ENCODE measurements at regions not wholly inside any gene's neighbourhood (a gene's known extent, or its start where the extent isn't known, plus 50 kb on each side); places are given as distances from the start of the nearest gene placed in this dataset.

- no peaks in the 10 kb centered on the region for H3K36me3 Mint-ChIP-seq (ENCODE audit: low read depth)
- Histone ChIP-seq H3K36me3 (ENCODE audit: insufficient read depth) (no peaks in the 10 kb centered on the region), H3K79me2 (replicated peaks; ENCODE audit: insufficient read depth) (no peaks in the 10 kb centered on the region), H3K27ac (ENCODE audit: low read depth) (no peak overlapping the region), H3K4me3 (no peak overlapping the region), H3K4me1 (ENCODE audit: insufficient read depth) (peaks cover 11% of the 10 kb centered on the region; the same call in 1 of the 2 replicates), H4K20me1 (replicated peaks; ENCODE audit: insufficient read depth) (no peaks in the 10 kb centered on the region), H2AFZ (no peak overlapping the region), H3K27me3 (ENCODE audit: insufficient read depth) (no peaks in the 10 kb centered on the region), H3F3A (replicated peaks; ENCODE audit: low read depth) (no peaks in the 10 kb centered on the region), H3K4me2 (no peak overlapping the region), H3K9me2 (ENCODE audit: insufficient read depth) (no peaks in the 10 kb centered on the region)
- ATAC-seq (no peak), DNase-seq (ENCODE audit: low spot score) (no peak)
- H3K4me3 Mint-ChIP-seq = no peak overlapping the region
- no peaks in the 10 kb centered on the region for H3K27me3 Mint-ChIP-seq (ENCODE audit: insufficient read depth, low read depth, poor library complexity)
- H3K27ac Mint-ChIP-seq = no peak overlapping the region
- TF ChIP-seq CREB1 (CRISPR knock-in tag; IDR thresholded peaks at IDR 0.05; ENCODE audit: low read depth) = no peak
- TF ChIP-seq, protein P1, sequence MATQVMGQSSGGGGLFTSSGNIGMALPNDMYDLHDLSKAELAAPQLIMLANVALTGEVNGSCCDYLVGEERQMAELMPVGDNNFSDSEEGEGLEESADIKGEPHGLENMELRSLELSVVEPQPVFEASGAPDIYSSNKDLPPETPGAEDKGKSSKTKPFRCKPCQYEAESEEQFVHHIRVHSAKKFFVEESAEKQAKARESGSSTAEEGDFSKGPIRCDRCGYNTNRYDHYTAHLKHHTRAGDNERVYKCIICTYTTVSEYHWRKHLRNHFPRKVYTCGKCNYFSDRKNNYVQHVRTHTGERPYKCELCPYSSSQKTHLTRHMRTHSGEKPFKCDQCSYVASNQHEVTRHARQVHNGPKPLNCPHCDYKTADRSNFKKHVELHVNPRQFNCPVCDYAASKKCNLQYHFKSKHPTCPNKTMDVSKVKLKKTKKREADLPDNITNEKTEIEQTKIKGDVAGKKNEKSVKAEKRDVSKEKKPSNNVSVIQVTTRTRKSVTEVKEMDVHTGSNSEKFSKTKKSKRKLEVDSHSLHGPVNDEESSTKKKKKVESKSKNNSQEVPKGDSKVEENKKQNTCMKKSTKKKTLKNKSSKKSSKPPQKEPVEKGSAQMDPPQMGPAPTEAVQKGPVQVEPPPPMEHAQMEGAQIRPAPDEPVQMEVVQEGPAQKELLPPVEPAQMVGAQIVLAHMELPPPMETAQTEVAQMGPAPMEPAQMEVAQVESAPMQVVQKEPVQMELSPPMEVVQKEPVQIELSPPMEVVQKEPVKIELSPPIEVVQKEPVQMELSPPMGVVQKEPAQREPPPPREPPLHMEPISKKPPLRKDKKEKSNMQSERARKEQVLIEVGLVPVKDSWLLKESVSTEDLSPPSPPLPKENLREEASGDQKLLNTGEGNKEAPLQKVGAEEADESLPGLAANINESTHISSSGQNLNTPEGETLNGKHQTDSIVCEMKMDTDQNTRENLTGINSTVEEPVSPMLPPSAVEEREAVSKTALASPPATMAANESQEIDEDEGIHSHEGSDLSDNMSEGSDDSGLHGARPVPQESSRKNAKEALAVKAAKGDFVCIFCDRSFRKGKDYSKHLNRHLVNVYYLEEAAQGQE (IDR thresholded peaks at IDR 0.05; ENCODE audit: unreplicated experiment) = no peak
- TF ChIP-seq EZH2 (IDR thresholded peaks at IDR 0.05; ENCODE audit: low read depth, unreplicated experiment) = no peak
- TF ChIP-seq, protein P2, sequence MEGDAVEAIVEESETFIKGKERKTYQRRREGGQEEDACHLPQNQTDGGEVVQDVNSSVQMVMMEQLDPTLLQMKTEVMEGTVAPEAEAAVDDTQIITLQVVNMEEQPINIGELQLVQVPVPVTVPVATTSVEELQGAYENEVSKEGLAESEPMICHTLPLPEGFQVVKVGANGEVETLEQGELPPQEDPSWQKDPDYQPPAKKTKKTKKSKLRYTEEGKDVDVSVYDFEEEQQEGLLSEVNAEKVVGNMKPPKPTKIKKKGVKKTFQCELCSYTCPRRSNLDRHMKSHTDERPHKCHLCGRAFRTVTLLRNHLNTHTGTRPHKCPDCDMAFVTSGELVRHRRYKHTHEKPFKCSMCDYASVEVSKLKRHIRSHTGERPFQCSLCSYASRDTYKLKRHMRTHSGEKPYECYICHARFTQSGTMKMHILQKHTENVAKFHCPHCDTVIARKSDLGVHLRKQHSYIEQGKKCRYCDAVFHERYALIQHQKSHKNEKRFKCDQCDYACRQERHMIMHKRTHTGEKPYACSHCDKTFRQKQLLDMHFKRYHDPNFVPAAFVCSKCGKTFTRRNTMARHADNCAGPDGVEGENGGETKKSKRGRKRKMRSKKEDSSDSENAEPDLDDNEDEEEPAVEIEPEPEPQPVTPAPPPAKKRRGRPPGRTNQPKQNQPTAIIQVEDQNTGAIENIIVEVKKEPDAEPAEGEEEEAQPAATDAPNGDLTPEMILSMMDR (conservative IDR thresholded peaks at IDR 0.05; ENCODE audit: low read depth in 2 of 2) = no peak
- TF ChIP-seq, protein P3, sequence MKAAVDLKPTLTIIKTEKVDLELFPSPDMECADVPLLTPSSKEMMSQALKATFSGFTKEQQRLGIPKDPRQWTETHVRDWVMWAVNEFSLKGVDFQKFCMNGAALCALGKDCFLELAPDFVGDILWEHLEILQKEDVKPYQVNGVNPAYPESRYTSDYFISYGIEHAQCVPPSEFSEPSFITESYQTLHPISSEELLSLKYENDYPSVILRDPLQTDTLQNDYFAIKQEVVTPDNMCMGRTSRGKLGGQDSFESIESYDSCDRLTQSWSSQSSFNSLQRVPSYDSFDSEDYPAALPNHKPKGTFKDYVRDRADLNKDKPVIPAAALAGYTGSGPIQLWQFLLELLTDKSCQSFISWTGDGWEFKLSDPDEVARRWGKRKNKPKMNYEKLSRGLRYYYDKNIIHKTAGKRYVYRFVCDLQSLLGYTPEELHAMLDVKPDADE (IDR thresholded peaks at IDR 0.05) = no peak
- TF ChIP-seq EZH2phosphoT487 (IDR thresholded peaks at IDR 0.05; ENCODE audit: unreplicated experiment) = no peak
- TF ChIP-seq ZNF331 (CRISPR knock-in tag; IDR thresholded peaks at IDR 0.05; ENCODE audit: low read depth) = no peak
- TF ChIP-seq JUNB (IDR thresholded peaks at IDR 0.05; ENCODE audit: unreplicated experiment) = no peak
- no peak for TF ChIP-seq ZNF114 (CRISPR knock-in tag; IDR thresholded peaks at IDR 0.05)
- peaks cover 6% of the 10 kb centered on the region for H3K4me1 Mint-ChIP-seq
- H3K9me3 Mint-ChIP-seq = no peaks in the 10 kb centered on the region
Observed at GRCh38 chr4:137587796-137588195, 55.5 kb upstream of the PCDH18 start.

GRCh38 chr4:137583671-137584070 lies 51.4 kb upstream of the PCDH18 start:
- no peak for TF ChIP-seq ZNF331 (CRISPR knock-in tag; IDR thresholded peaks at IDR 0.05; ENCODE audit: low read depth)
- TF ChIP-seq, protein P2 (conservative IDR thresholded peaks at IDR 0.05; ENCODE audit: low read depth in 2 of 2) = no peak
- TF ChIP-seq EZH2 (IDR thresholded peaks at IDR 0.05; ENCODE audit: low read depth, unreplicated experiment) = no peak
- no peaks in the 10 kb centered on the region for H4K20me1 ChIP-seq (replicated peaks; ENCODE audit: insufficient read depth)
- peaks cover 11% of the 10 kb centered on the region; the same call in 1 of the 2 replicates for H3K4me1 ChIP-seq (ENCODE audit: insufficient read depth)
- no peaks in the 10 kb centered on the region for H3K79me2 ChIP-seq (replicated peaks; ENCODE audit: insufficient read depth)
- no peaks in the 10 kb centered on the region for H3K27me3 ChIP-seq (ENCODE audit: insufficient read depth)
- H3K9me2 ChIP-seq (ENCODE audit: insufficient read depth) = no peaks in the 10 kb centered on the region
- no peak overlapping the region for H3K4me2 ChIP-seq
- H3K36me3 ChIP-seq (ENCODE audit: insufficient read depth) = no peaks in the 10 kb centered on the region
- no peak overlapping the region for H3K4me3 ChIP-seq
- Mint-ChIP-seq H3K27ac (no peak overlapping the region), H3K4me3 (no peak overlapping the region), H3K9me3 (0 out of 3 replicates have a peak, but pooled peaks cover under 1% of the 10 kb centered on the region), H3K4me1 (peaks cover 6% of the 10 kb centered on the region), H3K36me3 (ENCODE audit: low read depth) (no peaks in the 10 kb centered on the region), H3K27me3 (ENCODE audit: insufficient read depth, low read depth, poor library complexity) (no peaks in the 10 kb centered on the region)
- H3F3A ChIP-seq (replicated peaks; ENCODE audit: low read depth) = no peaks in the 10 kb centered on the region
- ATAC-seq (no peak), DNase-seq (ENCODE audit: low spot score) (no peak)
- no peak overlapping the region for H2AFZ ChIP-seq
- H3K27ac ChIP-seq (ENCODE audit: low read depth) = no peak overlapping the region
